NB4 (cell line): ENCODE measurements at regions not wholly inside any gene's neighbourhood (a gene's known extent, or its start where the extent isn't known, plus 50 kb on each side); places are given as distances from the start of the nearest gene placed in this dataset.

Experiments
- DNase-seq: peaks from one replicate; pipeline ENCODE4 v3.0.0; 2010; ENCODE audit warnings: low read depth
- H3K4me3 ChIP-seq: one replicate; pipeline ENCODE4 v1.5.1; 2011; ENCODE audit warnings: mild to moderate bottlenecking, low read depth, low read length, moderate library complexity
- MYC ChIP-seq: IDR thresholded peaks from 2 replicates; pipeline ENCODE4 v1.6.1; 2011; ENCODE audit warnings: low read depth, low read length
- POLR2A ChIP-seq: IDR thresholded peaks from 2 replicates; pipeline ENCODE4 v1.6.1; 2011; ENCODE audit warnings: mild to moderate bottlenecking; ENCODE audit not compliant: insufficient read length; ENCODE audit errors: extremely low read depth
- TF ChIP-seq, protein P1 (sequence below): IDR thresholded peaks from 2 replicates; pipeline ENCODE4 v1.6.1; 2011; ENCODE audit warnings: low read depth, low read length
- TF ChIP-seq, protein P2 (sequence below): IDR thresholded peaks from one replicate; pipeline ENCODE4 v1.5.1; 2012; ENCODE audit warnings: low read depth, low read length

DNA sequence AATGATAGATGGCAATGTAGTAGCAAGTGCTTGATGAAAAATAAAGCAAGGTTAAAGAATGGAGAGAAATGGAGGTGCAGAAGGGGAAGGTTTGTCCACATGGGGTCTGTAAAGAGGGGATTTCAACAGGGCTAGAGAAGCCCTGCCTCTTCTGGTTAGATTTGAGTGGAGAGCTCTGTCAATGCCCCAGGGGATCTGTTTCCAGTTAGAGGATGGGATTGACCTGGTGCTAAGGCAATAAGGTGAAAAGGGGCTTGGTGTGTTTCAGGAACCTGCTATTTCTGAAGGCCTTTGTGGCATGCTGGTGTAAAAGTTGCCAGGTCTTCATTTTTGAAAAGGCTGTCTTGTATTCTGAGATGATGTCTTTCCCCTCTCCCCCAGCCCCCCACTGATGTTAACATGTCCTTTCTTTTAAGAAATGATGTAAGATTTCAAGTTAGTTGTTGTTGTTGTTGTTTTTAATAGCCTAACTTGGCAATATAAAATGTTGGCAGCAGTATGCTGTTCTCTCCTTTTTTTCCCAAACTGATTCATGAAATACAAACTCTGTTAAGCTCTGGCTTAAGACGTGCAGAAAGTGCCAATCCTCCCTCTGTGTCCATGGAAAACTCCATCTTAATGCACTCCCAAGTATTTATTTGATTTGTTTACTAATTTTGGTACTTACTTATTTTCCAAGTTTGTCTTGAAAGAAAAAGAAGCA lies 370.3 kb upstream of the ADGRL2 start:
- no peak for DNase-seq
- TF ChIP-seq MYC (no peak), POLR2A (no peak)
- TF ChIP-seq, protein P1, sequence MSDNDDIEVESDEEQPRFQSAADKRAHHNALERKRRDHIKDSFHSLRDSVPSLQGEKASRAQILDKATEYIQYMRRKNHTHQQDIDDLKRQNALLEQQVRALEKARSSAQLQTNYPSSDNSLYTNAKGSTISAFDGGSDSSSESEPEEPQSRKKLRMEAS, result no peak
- TF ChIP-seq, protein P2, sequence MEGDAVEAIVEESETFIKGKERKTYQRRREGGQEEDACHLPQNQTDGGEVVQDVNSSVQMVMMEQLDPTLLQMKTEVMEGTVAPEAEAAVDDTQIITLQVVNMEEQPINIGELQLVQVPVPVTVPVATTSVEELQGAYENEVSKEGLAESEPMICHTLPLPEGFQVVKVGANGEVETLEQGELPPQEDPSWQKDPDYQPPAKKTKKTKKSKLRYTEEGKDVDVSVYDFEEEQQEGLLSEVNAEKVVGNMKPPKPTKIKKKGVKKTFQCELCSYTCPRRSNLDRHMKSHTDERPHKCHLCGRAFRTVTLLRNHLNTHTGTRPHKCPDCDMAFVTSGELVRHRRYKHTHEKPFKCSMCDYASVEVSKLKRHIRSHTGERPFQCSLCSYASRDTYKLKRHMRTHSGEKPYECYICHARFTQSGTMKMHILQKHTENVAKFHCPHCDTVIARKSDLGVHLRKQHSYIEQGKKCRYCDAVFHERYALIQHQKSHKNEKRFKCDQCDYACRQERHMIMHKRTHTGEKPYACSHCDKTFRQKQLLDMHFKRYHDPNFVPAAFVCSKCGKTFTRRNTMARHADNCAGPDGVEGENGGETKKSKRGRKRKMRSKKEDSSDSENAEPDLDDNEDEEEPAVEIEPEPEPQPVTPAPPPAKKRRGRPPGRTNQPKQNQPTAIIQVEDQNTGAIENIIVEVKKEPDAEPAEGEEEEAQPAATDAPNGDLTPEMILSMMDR, result no peak
- no peak overlapping the region for H3K4me3 ChIP-seq

DNA sequence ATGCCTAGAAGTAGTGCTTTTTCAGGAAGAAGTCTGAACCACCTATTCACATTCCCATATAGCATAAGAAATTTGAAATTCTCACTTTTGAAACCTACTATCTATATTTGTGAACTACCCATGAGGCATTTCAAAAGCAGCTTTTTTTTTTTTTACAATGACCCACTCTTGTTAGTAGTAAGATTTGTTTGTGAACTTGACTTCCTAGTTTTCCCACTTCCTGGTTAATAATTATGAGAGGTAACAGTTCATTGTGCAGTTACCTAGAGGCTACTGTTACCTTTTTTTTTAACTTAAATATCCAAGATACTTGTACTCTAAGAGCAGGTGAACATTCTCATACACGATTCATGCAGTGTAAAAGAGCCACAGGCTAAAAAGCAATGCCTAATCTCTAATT lies 371.7 kb upstream of the ADGRL2 start:
- no peak overlapping the region for H3K4me3 ChIP-seq
- no peak for DNase-seq
- TF ChIP-seq POLR2A (no peak), MYC (no peak)
- TF ChIP-seq, protein P2, result no peak
- TF ChIP-seq, protein P1, result no peak

DNA sequence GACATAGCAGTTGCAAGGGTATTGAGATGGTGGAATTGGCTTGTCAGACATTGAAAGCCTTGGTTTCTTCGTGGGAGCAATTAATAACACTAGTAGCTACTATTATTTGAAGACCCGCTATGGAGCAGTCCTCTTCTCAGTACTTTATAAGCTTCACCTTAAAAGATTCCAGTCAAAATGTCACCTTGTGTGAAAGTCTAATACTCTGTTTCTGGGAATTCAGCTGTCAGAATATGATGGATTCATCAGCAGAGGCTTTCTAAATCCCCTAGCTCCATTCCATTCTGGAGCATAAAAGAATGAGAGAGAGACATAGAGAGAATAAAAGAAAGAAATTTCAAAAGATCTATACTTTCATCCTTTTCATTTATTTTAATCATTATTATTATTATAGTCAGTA lies 375.9 kb upstream of the ADGRL2 start:
- TF ChIP-seq, protein P1, result no peak
- TF ChIP-seq MYC, result no peak
- DNase-seq, result no peak
- H3K4me3 ChIP-seq, result no peak overlapping the region

- no peak for DNase-seq
- TF ChIP-seq MYC (no peak), POLR2A (no peak)
- TF ChIP-seq, protein P1, result no peak
- TF ChIP-seq, protein P2, result no peak
These were observed 376.7 kb upstream of the ADGRL2 start for GRCh38 chr1:81424061-81424460.

DNA sequence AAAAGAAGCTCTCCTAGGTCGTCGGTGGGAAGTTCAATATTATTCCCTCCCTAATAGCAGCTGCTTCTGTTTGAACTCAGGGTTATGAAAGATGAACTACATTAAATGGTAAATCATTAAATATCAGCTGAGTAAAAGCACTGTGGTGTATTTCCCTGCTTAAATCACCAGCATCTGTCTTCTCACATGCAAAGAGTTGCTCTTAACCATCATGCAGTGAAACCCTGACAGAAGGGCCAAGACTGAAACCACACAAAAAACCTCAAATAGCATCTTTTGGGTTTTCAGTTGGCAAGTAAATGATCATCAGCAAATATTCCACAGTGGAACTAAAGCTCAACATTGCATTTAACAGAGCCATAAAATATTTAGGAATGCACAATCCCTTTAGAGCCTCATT lies 380.0 kb upstream of the ADGRL2 start:
- DNase-seq, result no peak
- no peak overlapping the region for H3K4me3 ChIP-seq
- TF ChIP-seq, protein P1, result no peak
- TF ChIP-seq POLR2A (no peak), MYC (no peak)
- TF ChIP-seq, protein P2, result no peak

More at GRCh38 chr1:81424061-81424460, 376.7 kb upstream of the ADGRL2 start:
- H3K4me3 ChIP-seq, result no peak overlapping the region

DNA sequence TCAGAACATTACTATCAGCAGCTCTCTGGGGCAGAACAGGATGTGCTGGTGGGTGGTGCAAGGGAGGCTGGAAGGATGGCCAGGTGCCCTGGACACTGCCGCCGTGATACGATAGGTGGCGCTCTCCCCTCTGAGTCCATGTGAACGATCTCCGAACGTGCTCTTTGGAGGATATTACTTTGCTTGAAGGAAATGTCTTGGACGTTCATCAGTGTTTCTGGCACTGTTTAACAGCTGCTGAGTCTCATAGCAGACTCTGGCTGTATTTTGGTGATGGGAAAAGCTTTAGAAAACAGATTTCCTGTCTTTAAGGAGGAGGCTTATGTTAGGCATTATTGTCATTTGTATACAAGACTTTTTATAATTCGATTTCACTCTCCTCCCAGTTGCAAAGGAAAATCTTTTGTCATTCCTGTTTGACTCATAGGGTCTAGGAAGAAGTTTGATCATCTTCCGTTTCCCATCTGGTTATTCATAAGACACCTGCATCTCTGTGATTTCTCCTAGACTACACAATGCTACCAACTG lies 386.2 kb upstream of the ADGRL2 start:
- TF ChIP-seq MYC, result no peak
- TF ChIP-seq, protein P2, result peak; percentile 77
- no peak for TF ChIP-seq POLR2A
- TF ChIP-seq, protein P1, result peak; percentile 51
- DNase-seq, result peak; percentile 37
- no peak overlapping the region for H3K4me3 ChIP-seq
